Activated CD8-positive, alpha-beta T cell treated with anti-CD3 and anti-CD28 coated beads for 36 hours (primary cell): ENCODE measurements at regions not wholly inside any gene's neighbourhood (a gene's known extent, or its start where the extent isn't known, plus 50 kb on each side); places are given as distances from the start of the nearest gene placed in this dataset.

Experiments used
- ATAC-seq: fragments of 200-7000 bp; cut with Tn5 transposase; one replicate; pipeline ENCODE4 v1.10.0; 2021; ENCODE audit warnings: mild to moderate bottlenecking, moderate library complexity
- CTCF ChIA-PET: fragments of 350-600 bp; sonication (Branson Sonifier 250); formaldehyde crosslinking; loops from one replicate; lab custom pipeline; 2021; ENCODE audit warnings: antibody characterized with exemption; lab: Charles Lee
- POLR2A ChIA-PET: fragments of 350-600 bp; sonication (Branson Sonifier 250); formaldehyde crosslinking; loops from one replicate; lab custom pipeline; 2021; ENCODE audit warnings: antibody characterized with exemption; lab: Charles Lee
- DNase-seq: peaks from one replicate; pipeline ENCODE4 v3.0.0-alpha.2; 2020
- H3K27ac Mint-ChIP-seq: one replicate; pipeline ENCODE4 v1.8.0; 2021; ENCODE audit warnings: mild to moderate bottlenecking, mixed read lengths
- H3K27me3 Mint-ChIP-seq: one replicate; pipeline ENCODE4 v1.8.0; 2021; ENCODE audit warnings: mixed read lengths
- H3K36me3 Mint-ChIP-seq: one replicate; pipeline ENCODE4 v1.8.0; 2021; ENCODE audit warnings: low read depth, mixed read lengths
- H3K4me1 Mint-ChIP-seq: one replicate; pipeline ENCODE4 v1.8.0; 2021; ENCODE audit warnings: low read depth, mixed read lengths
- H3K4me3 Mint-ChIP-seq: one replicate; pipeline ENCODE4 v1.8.0; 2021; ENCODE audit warnings: mild to moderate bottlenecking, moderate library complexity, mixed read lengths
- H3K9me3 Mint-ChIP-seq: one replicate; pipeline ENCODE4 v1.8.0; 2021; ENCODE audit warnings: mixed read lengths
- intact Hi-C: fragments of 100-400 bp; cut with micrococcal nuclease; formaldehyde crosslinking; loops from one replicate; pipeline ENCODE4 v1.10.0; 2022
- TF ChIP-seq, protein P1 (sequence below): fragments of 200-600 bp; IDR thresholded peaks from one replicate; pipeline ENCODE4 v1.8.0; 2022; ENCODE audit warnings: antibody characterized with exemption, mild to moderate bottlenecking

DNA sequence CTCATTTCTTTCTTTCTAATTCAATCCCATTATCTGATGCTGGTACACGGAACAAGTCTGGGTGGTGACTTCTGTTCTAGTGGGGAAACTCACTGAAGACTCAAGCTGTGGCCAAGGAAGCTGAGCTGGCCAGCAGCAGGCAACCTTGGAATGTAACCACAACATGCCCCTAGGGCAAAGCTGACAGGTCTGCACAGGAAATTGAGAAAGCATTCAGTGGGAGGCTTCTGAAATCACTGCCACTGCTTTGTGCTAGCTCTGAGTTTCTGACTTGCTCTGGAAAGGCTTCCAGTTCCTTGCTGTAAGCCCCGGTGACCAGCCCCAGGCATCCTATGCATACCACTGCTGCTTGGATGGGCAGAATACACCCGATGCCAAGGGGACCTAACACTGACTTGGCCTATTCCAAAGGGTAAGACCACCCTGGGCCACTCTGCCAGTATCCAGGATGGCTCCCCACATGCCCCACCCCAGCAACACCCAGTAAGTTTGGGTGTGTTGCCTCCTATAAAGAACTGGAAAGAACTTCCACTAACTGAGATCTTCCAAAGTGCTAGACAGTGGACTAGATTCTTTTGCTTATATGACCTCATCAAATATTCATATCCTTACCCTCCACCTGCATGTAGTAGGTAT lies 84.5 kb upstream of the CDKN3 start:
- no peaks in the 10 kb centered on the region for H3K4me1 Mint-ChIP-seq
- H3K27ac Mint-ChIP-seq: no peak overlapping the region
- H3K27me3 Mint-ChIP-seq: peaks cover 3% of the 10 kb centered on the region
- intact Hi-C loops: no loop called here
- no peaks in the 10 kb centered on the region for H3K36me3 Mint-ChIP-seq
- POLR2A ChIA-PET: no interaction called here
- ATAC-seq: no peak
- no peaks in the 10 kb centered on the region for H3K9me3 Mint-ChIP-seq
- TF ChIP-seq, protein P1, sequence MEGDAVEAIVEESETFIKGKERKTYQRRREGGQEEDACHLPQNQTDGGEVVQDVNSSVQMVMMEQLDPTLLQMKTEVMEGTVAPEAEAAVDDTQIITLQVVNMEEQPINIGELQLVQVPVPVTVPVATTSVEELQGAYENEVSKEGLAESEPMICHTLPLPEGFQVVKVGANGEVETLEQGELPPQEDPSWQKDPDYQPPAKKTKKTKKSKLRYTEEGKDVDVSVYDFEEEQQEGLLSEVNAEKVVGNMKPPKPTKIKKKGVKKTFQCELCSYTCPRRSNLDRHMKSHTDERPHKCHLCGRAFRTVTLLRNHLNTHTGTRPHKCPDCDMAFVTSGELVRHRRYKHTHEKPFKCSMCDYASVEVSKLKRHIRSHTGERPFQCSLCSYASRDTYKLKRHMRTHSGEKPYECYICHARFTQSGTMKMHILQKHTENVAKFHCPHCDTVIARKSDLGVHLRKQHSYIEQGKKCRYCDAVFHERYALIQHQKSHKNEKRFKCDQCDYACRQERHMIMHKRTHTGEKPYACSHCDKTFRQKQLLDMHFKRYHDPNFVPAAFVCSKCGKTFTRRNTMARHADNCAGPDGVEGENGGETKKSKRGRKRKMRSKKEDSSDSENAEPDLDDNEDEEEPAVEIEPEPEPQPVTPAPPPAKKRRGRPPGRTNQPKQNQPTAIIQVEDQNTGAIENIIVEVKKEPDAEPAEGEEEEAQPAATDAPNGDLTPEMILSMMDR: no peak
- DNase-seq: no peak
- H3K4me3 Mint-ChIP-seq: no peak overlapping the region
- CTCF ChIA-PET: interaction anchor here (1.6 kb wide), 1 partner anchor 17 kb away, joined by 8 read pairs; no protein-coding TSS in a partner anchor

DNA sequence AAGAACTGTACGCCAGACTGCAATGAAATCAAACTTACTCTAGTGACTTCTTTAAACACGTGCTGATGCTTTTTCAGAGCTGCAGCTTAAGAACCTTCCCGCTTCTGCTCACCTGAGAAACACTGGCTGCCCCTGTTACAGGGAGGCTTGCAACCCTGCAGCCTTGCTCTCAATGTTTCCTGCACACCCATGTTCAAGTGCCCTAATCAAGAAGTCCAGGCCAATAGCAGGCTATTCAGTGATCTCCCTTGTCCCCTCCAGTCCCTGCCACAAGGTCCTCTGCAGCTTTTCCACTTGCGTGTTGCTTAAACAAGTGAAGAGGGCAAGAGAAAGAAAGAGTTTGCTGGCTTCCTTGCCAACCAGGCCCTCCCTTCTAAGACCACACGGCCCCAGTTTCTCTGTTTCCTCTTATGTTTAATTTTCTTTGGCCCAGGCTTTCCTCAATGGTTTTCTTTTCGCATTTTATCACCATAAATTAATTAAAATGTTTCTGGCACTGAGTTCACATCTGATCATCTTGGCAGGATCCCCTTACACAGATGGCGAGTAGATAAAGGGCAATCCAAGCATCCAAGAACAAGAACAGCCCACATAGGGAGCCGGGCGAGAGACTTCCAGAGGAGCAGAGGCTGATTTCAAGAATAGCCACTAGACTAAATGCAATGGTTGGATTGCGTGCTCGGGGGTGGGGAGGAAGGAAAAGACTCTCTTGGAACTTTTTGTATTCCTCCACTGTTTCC lies 82.3 kb upstream of the CDKN3 start:
- Mint-ChIP-seq H3K27me3 (peaks cover 3% of the 10 kb centered on the region), H3K27ac (no peak overlapping the region), H3K4me1 (no peaks in the 10 kb centered on the region), H3K9me3 (no peaks in the 10 kb centered on the region), H3K4me3 (no peak overlapping the region), H3K36me3 (no peaks in the 10 kb centered on the region)
- CTCF ChIA-PET: no interaction called here
- POLR2A ChIA-PET: no interaction called here
- TF ChIP-seq, protein P1: no peak
- ATAC-seq (no peak), DNase-seq (no peak)
- intact Hi-C loops: no loop called here

DNA sequence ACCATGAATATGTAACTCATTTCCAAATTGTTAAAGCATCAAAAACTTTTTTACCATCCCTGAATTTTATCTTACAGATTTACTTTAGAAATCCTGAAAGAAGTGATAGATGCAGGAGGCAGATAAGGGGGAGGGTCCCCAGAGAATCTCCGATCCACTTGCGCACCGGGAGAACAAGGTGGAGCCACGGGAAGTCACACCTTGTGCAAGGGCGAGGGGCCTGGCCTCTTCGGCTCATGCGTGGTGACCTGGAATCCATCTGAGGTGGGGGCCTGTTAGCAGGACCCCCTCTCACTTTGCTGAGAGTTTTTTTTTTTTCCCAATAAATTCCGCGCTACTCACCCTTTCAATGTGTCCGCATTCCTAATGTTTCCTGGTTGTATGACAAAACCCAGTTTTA lies 80.2 kb upstream of the CDKN3 start:
- DNase-seq: no peak
- no peak overlapping the region for H3K27ac Mint-ChIP-seq
- H3K4me1 Mint-ChIP-seq: no peaks in the 10 kb centered on the region
- TF ChIP-seq, protein P1: no peak
- no peak overlapping the region for H3K4me3 Mint-ChIP-seq
- intact Hi-C loops: no loop called here
- H3K27me3 Mint-ChIP-seq: peaks cover 1% of the 10 kb centered on the region
- POLR2A ChIA-PET: no interaction called here
- no peak for ATAC-seq
- H3K9me3 Mint-ChIP-seq: no peaks in the 10 kb centered on the region
- no peaks in the 10 kb centered on the region for H3K36me3 Mint-ChIP-seq
- CTCF ChIA-PET: no interaction called here

DNA sequence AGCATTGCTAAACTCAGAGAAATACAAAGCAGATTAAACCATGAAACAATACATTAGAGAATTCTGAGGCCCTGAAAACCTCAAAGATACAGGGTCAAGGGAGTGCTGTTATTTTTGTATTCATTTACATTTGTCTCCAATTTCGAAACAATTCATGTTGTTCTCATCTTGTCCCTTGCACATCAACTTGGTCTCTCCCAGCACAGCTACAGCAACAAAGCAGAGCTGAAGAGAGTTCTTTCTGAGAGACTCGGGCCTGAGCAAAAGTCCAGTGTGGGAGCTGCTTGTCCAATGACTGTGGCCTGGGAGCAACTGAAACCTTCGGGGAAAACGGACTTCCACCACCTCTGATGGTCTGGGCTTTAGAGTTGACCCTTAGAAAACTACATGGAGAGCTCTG lies 79.4 kb upstream of the CDKN3 start:
- intact Hi-C loops: no loop called here
- TF ChIP-seq, protein P1: no peak
- ChIA-PET POLR2A (interaction anchor here (0.7 kb wide), 1 partner anchor 52 kb away, joined by 3 read pairs; no protein-coding TSS in a partner anchor), CTCF (interaction anchor here (1.4 kb wide), 1 partner anchor 30 kb away, joined by 6 read pairs; no protein-coding TSS in a partner anchor)
- no peaks in the 10 kb centered on the region for H3K9me3 Mint-ChIP-seq
- no peak overlapping the region for H3K4me3 Mint-ChIP-seq
- no peak overlapping the region for H3K27ac Mint-ChIP-seq
- DNase-seq: no peak
- H3K4me1 Mint-ChIP-seq: no peaks in the 10 kb centered on the region
- H3K36me3 Mint-ChIP-seq: no peaks in the 10 kb centered on the region
- ATAC-seq: no peak
- peaks cover 1% of the 10 kb centered on the region for H3K27me3 Mint-ChIP-seq

DNA sequence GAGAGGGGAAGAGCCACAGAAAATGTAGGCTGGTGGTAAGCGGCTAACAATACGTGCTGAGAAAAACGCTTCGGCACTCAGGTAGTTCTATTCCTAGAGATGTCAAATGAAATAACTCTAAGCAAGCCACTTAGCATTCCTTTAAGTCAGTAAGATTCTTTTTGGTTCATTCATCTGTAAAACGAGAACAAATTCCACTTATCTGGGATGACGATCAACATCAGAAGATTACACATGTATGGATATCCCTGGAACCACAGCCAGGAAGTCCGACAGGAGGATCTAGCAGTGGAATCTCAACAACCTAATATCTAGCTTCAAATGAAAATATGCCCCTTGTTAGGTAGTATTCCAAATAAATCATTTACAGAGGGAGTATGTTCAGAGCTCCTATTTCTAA lies 74.6 kb upstream of the CDKN3 start:
- Mint-ChIP-seq H3K9me3 (no peaks in the 10 kb centered on the region), H3K4me3 (no peak overlapping the region), H3K36me3 (no peaks in the 10 kb centered on the region), H3K4me1 (no peaks in the 10 kb centered on the region), H3K27ac (no peak overlapping the region), H3K27me3 (no peaks in the 10 kb centered on the region)
- no peak for DNase-seq
- ATAC-seq: no peak
- TF ChIP-seq, protein P1: no peak
- intact Hi-C loops: no loop called here
- CTCF ChIA-PET: interaction anchor here (0.6 kb wide), 1 partner anchor 26 kb away, joined by 3 read pairs; no protein-coding TSS in a partner anchor
- POLR2A ChIA-PET: no interaction called here
